GM18951 (cell line): ENCODE measurements at regions not wholly inside any gene's neighbourhood (a gene's known extent, or its start where the extent isn't known, plus 50 kb on each side); places are given as distances from the start of the nearest gene placed in this dataset.

Experiments used
- POLR2A ChIP-seq: IDR thresholded peaks from 4 replicates; pipeline ENCODE4 v1.6.1; 2011; ENCODE audit warnings: mild to moderate bottlenecking; ENCODE audit not compliant: insufficient read length, insufficient read depth; ENCODE audit errors: extremely low read depth
- in situ Hi-C: fragments of 300-500 bp; cut with MboI; formaldehyde crosslinking; loops from one replicate; pipeline ENCODE4 v1.12.0; 2022; ENCODE audit warnings: low sequenced_read_pairs, mixed read lengths, inconsistent platforms; ENCODE audit not compliant: unreplicated experiment

DNA sequence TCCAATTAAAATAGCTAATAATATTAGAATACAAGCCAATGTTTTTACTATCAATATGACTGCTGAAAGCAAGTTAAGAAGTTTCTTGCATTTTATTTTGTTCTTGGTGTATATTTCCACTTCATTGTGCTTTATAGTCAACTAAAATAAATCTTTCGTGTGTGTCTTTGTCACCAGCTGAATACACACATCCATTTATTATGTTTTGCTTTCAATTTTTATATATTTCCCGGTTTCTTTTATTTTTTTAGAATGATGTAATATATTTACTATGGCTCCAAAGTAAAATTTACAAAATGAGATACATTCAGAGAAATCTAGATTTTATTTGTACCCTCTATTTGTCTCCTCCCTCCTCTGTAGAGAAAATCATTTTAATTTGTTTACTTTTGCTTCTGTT, 495.9 kb upstream of the PAPPA start:
- in situ Hi-C loops, result no loop called here
- no peak for TF ChIP-seq POLR2A

DNA sequence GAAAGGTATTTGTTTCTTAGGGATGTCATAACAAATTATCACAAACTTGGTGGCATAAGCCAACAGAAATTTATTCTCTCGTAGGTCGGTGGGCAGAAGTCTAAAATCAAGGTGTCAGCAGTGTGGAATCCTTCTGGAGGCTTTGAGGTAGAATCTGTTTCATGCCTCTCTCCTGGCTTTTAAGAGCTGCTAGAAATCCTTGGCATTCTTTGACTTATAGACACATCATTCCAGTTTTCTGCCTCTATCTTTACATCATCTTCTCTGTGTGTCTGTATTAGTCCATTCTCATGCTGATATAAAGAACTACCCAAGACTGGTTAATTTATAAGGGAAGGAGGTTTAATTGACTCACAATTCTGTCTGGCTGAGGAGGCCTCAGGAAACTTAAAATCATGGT, 488.1 kb upstream of the PAPPA start:
- in situ Hi-C loops, result no loop called here
- no peak for TF ChIP-seq POLR2A

DNA sequence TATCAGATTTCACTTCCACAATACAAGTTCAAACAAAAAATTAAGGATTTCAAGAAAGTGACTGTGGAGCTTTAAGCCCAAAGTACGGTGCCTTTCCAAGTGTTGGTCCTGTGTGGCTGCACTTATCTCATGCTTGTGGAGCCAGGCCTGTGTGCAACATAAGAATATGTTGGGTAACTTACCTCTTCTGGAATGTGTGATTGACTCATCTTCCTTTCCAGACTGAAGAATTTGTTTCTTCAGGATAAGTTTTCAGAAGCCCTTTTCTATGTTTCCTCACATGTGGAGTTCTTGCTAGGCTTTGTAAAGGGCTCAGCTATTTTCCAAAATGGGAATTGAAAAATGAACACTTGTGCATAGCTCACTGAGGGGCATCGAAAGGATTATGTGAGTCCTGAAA, 485.1 kb upstream of the PAPPA start:
- TF ChIP-seq POLR2A, result no peak
- in situ Hi-C loops, result no loop called here

- in situ Hi-C loops, result no loop called here
- TF ChIP-seq POLR2A, result no peak
Measured at GRCh38 chr9:115671236-115671962, 482.2 kb upstream of the PAPPA start.

DNA sequence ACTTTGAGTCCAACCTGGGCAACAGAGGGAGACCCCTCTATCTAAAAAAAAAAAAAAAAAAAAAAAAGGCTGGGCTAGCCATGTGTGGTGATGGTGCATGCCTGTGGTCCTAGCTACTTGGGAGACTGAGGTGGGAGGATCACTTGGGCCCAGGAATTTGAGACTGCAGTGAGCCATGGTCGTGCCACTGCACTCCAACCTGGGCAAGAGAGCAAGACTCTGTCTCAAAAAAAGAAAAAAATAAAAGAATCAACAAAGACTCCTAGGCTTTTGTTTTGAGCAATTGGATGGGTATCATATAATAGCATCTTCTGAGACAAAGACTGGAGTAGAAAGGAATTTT, 481.7 kb upstream of the PAPPA start:
- in situ Hi-C loops, result no loop called here
- TF ChIP-seq POLR2A, result no peak

DNA sequence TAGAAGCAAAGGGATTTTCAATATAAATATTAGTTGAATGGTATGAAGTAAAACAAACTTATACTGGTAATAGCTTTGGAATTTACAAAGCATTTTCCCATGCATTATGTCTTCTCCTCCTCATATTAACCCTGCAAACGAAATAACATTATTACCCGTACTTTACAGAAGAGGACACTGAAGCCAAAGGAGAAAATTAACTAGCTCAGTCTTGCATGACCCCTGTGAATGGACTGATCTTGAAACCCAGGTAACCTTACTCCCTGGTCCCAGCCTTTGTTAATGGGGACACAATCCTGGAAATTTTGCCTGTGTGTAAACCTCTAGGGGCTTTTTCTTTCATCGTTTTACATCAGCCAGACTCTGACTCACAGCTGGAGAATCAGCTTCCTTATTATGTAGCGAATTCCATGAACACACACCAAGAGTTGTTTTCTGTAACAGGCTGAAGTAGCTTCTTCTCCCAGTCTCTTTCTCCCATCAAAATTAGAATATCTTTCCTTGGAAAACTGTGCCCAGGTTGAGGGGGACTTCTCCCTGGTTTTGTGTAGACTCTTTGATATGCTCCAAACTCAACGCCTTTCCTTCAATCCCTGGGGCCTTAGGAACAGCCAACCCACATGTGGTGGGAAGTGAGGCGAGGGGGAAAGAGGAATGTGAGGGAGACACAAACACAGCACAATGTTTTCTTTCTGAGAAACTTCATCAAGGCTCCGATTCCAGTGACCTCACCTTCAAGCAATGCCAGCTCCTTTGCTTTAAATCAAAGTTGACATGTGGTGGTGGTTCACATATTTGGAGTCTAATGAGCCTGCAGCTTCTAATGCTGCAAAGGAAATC, 480.9 kb upstream of the PAPPA start:
- TF ChIP-seq POLR2A, result no peak

DNA sequence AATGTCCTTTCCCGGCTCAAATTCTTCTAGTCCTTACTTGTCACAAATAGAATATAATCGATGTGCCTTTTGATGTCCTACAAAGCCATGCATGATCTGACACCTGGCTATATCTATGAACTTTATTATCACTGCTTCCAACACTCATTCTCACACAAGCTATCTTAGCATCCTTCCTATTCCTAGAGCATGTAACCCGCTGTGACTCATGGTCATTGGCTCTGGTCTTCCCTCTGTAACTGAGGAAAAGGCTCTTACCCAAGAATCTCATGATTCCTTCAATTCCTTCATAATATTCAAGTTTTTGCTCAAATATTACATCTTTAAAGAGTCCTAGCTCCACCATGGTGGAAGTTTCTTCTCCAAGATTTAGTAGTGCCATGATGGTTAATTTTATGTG, 480.0 kb upstream of the PAPPA start:
- in situ Hi-C loops, result no loop called here
- TF ChIP-seq POLR2A, result no peak

More for the DNA sequence above, 480.9 kb upstream of the PAPPA start:
- in situ Hi-C loops, result no loop called here

GRCh38 chr9:115674091-115674490, 479.5 kb upstream of the PAPPA start:
- in situ Hi-C loops, result no loop called here
- TF ChIP-seq POLR2A, result no peak

- in situ Hi-C loops, result no loop called here
- no peak for TF ChIP-seq POLR2A
Measured at GRCh38 chr9:115675834-115676233, 477.8 kb upstream of the PAPPA start.

- in situ Hi-C loops, result no loop called here
- TF ChIP-seq POLR2A, result no peak
Measured at GRCh38 chr9:115680231-115680630, 473.4 kb upstream of the PAPPA start.

DNA sequence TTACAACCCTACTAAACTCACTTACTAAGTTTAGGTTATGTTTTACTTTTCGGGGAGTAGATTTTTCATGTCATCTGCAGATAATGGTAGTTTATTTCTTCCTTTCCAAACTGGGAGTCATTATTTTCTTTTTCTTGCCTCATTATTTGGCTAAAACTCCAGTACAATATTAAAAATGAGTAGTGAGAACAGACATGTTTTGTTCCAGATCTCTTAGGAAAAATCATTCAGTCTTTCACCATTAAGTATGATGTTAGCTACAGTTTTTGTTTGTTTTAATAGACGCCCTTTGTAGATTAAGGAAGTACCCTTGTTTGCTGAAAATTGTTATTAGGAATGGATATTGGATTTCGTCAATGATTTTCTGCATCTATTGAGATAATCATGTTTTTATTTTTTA, 472.0 kb upstream of the PAPPA start:
- in situ Hi-C loops, result no loop called here
- no peak for TF ChIP-seq POLR2A

DNA sequence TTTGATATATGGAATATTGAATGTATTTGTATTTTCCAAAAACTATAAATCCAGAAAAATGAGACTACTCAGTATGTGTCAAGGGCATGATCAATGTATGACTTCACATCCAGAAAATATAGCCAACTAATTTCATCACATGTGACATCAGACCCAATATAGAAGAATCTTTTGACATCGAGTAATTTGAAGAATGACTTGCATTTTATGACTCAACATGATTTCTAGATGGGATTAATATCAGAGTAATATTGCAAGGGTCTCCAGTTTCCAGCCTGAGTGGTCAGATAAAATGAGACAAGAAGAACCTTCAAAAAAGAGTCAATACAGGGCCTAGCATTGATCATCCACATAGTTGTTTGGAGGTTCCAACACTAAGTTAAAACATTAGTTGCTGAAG, 467.5 kb upstream of the PAPPA start:
- no peak for TF ChIP-seq POLR2A
- in situ Hi-C loops, result no loop called here

DNA sequence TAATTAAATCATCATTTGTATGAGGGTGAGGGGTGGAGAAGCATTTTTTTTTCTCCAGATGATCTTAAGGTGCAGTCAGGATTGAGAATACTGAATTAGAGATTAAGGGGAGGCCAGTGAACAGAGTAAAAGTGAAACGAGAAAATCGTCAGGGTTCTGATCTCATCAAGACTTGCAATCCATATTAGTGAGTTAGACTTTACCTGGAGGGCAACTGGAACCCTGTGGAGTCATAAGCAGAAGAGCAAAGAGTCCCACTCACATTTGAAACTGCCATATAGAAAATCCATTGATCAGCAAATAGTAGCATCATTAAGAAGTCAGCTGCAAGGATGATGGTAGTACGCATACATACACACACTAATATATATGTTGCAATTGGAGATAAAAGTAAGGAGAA, 466.2 kb upstream of the PAPPA start:
- TF ChIP-seq POLR2A, result no peak
- in situ Hi-C loops, result no loop called here

GRCh38 chr9:115689331-115689730, 464.3 kb upstream of the PAPPA start:
- no peak for TF ChIP-seq POLR2A
- in situ Hi-C loops, result no loop called here
